ENCODE measurements at regions not wholly inside any gene's neighbourhood (a gene's known extent, or its start where the extent isn't known, plus 50 kb on each side); places are given as distances from the start of the nearest gene placed in this dataset.
A peak's percentile ranks its signal among the peaks of the same experiment; 100 is the strongest.

DNA sequence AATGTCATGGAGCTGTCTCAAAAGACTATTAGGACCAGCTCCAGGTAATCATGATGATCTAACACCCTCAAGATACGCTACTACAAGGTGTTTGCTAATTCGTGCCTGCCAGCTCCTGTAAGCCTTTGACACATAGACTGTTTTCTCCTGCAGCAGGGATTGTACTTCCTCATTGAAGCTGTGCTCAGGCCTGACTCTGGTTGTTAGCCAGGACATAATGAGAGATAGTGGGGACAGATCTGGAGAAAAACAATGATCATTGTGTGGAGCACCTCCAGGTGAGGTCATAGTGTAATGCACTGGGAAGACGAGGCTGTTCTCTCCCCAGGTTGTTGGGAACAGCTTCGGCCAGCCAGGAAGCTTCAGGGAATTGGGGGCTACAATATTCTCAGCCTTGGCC lies 94.6 kb downstream of the SETD4 start:
- Histone ChIP-seq H3K27me3 (no peaks in the 10 kb centered on the region), H3K27ac (peak overlapping the region in 1 of 4 donors; percentile 11), H3K4me3 (no peak overlapping the region), H3K36me3 (no peaks in the 10 kb centered on the region), H3K9me3 (no peaks in the 10 kb centered on the region), H3K4me1 (no peaks in the 10 kb centered on the region)
- FAIRE-seq (no peak), ATAC-seq (peak in 3 of 4 donors; percentile 51 to 79 (median 74)), DNase-seq (no peak)
- intact Hi-C loops (cut with DNase I): no loop called here
- whole genome bisulfite sequencing, 2 donors: 50 to 52% methylated on average over 4 of the region's 4 CpGs
- TF ChIP-seq, protein P1, sequence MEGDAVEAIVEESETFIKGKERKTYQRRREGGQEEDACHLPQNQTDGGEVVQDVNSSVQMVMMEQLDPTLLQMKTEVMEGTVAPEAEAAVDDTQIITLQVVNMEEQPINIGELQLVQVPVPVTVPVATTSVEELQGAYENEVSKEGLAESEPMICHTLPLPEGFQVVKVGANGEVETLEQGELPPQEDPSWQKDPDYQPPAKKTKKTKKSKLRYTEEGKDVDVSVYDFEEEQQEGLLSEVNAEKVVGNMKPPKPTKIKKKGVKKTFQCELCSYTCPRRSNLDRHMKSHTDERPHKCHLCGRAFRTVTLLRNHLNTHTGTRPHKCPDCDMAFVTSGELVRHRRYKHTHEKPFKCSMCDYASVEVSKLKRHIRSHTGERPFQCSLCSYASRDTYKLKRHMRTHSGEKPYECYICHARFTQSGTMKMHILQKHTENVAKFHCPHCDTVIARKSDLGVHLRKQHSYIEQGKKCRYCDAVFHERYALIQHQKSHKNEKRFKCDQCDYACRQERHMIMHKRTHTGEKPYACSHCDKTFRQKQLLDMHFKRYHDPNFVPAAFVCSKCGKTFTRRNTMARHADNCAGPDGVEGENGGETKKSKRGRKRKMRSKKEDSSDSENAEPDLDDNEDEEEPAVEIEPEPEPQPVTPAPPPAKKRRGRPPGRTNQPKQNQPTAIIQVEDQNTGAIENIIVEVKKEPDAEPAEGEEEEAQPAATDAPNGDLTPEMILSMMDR (IDR thresholded peaks at IDR 0.05): no peak

DNA sequence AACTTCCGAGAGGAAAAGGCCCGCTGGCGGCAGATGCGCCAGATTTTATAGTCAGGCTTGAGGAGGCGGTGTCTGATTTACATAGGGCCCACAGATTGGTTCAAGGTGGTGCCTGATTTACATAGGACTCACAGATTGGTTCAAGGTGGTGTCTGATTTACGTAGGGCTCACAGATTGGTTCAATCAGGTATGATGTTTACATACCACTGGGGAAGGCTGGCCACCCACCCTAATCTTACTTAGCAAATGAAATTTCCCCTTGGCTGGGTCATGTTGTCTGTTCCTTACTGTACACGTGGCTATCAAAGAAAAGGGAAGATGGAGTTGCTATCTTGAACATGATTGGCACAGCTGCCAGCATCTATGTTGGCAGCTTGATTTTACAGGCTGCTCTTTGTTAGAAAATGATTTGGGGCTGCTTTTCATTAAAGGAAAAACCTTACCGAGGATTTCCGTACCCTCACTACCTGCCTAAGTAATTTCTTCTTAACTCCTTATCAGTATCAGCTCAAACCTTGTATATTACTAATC lies 96.3 kb downstream of the SETD4 start:
- H3K27me3 ChIP-seq: no peaks in the 10 kb centered on the region
- H3K9me3 ChIP-seq: no peaks in the 10 kb centered on the region
- ATAC-seq (no peak), FAIRE-seq (no peak), DNase-seq (no peak)
- no peak overlapping the region for H3K4me3 ChIP-seq
- H3K36me3 ChIP-seq: no peaks in the 10 kb centered on the region
- no peaks in the 10 kb centered on the region for H3K4me1 ChIP-seq
- WGBS, 2 donors: 83 to 85% methylated on average over 9 of the region's 9 CpGs
- TF ChIP-seq, protein P1 (IDR thresholded peaks at IDR 0.05): no peak
- intact Hi-C loops (cut with DNase I): no loop called here
- H3K27ac ChIP-seq: no peak overlapping the region

DNA sequence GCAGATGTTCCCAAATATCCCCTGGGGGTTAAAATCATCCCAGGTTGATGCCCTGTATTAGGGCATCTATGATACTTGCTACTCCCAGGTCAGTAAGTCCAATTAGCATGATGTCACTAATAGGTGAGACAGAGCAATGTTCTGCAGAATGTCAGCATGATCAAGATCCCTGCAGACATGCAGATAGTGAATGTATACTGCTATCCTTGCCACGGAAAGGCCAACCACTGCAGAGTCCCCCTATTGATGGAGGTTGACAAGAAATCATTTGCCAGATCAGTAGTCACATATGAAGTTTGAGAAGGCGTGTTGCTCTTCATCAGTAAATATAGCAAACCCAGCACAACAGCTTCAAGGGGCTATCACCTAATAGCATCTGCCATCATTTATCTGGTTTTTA lies 97.4 kb downstream of the SETD4 start:
- TF ChIP-seq, protein P1 (IDR thresholded peaks at IDR 0.05): no peak
- no peak for DNase-seq
- Histone ChIP-seq H3K36me3 (no peaks in the 10 kb centered on the region), H3K27me3 (no peaks in the 10 kb centered on the region), H3K4me1 (no peaks in the 10 kb centered on the region), H3K27ac (no peak overlapping the region), H3K9me3 (no peaks in the 10 kb centered on the region), H3K4me3 (no peak overlapping the region)
- FAIRE-seq: no peak
- no peak for ATAC-seq
- intact Hi-C loops (cut with DNase I): no loop called here
- WGBS, 2 donors: 84 to 88% methylated on average over 2 of the region's 2 CpGs

DNA sequence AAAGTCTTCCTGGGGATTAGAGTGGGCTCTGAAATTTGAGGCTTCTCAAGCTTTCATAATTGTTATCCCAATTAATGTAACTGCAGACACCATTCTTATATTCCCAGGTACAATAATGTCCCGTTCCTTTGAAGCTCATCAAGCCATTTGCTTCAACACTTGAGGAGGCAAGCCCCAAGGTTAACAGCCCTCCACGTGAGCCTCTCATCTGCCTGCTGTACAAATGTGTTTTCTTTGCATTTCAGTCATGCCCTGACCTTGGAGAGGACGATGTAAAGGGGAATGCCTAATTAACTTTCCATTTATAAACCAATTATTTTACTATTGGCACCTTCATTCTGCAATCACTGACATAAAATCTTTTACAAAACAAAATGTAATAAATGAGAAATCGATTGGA lies 106.3 kb downstream of the SETD4 start:
- TF ChIP-seq, protein P1 (IDR thresholded peaks at IDR 0.05): no peak
- no peak for DNase-seq
- intact Hi-C loops (cut with DNase I): no loop called here
- ATAC-seq: peak in 1 of 4 donors; percentile 15
- FAIRE-seq: no peak
- WGBS, 2 donors: 50 to 51% methylated on average over 4 of the region's 4 CpGs
- Histone ChIP-seq H3K4me1 (peaks cover 0 to 7% (median 0%) of the 10 kb centered on the region in 3 donors), H3K36me3 (no peaks in the 10 kb centered on the region), H3K27ac (peak overlapping the region in 2 of 4 donors; percentile 66 to 67), H3K27me3 (no peaks in the 10 kb centered on the region), H3K4me3 (no peak overlapping the region), H3K9me3 (no peaks in the 10 kb centered on the region)

DNA sequence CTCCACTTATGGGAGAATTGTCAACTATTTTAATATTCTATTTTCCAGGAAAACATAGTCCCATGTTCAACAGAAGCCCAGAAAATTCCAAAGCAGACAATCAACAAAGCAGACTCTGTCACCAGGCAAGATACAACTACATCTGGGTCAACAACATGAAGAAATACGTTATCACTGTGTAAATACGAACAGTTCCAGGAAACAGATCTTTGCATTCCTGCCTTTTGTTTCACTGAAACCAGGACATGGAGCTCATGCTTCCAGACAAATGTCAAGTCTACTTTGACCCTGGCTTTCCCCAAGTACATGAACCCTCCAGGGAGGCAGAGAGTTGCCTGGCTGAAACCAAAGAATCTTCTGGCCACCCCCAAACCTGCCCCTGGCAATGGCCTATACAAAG lies 106.7 kb downstream of the SETD4 start:
- ATAC-seq: peak; percentile 43 to 88 (median 80)
- no peak for DNase-seq
- Histone ChIP-seq H3K9me3 (no peaks in the 10 kb centered on the region), H3K36me3 (no peaks in the 10 kb centered on the region), H3K27ac (peak overlapping the region in 2 of 4 donors; percentile 66 to 67), H3K4me1 (peaks cover 0 to 7% (median 0%) of the 10 kb centered on the region in 3 donors), H3K27me3 (no peaks in the 10 kb centered on the region), H3K4me3 (no peak overlapping the region)
- no peak for FAIRE-seq
- TF ChIP-seq, protein P1 (IDR thresholded peaks at IDR 0.05): no peak
- intact Hi-C loops (cut with DNase I): no loop called here
- 17 to 24% methylated on average over 2 of the region's 2 CpGs for WGBS, 2 donors

Measured in pancreas (tissue), 10 donors.